GM23338 (cell line): ENCODE measurements at regions not wholly inside any gene's neighbourhood (a gene's known extent, or its start where the extent isn't known, plus 50 kb on each side); places are given as distances from the start of the nearest gene placed in this dataset.

Source experiments
- ATAC-seq: fragments of 200-7000 bp; cut with Tn5 transposase; 3 replicates; pipeline ENCODE4 v1.9.1; 2020
- DNase-seq: peaks from one replicate; pipeline ENCODE4 v3.0.0-alpha.2; 2015; ENCODE audit warnings: low spot score
- H2AFZ ChIP-seq: fragments of 200-600 bp; sonication (generic); 2 replicates; pipeline ENCODE4 v1.8.0; 2016; ENCODE audit warnings: antibody characterized with exemption, mild to moderate bottlenecking, moderate library complexity
- H3F3A ChIP-seq: fragments of 200-600 bp; sonication (generic); replicated peaks from 2 replicates; pipeline ENCODE4 v1.8.0; 2017; ENCODE audit warnings: antibody characterized with exemption, mixed run types, low read depth
- H3K27ac ChIP-seq: fragments of 200-600 bp; sonication (generic); 2 replicates; pipeline ENCODE4 v1.6.1; 2016; ENCODE audit warnings: low read depth
- H3K27me3 ChIP-seq: fragments of 200-600 bp; sonication (generic); 2 replicates; pipeline ENCODE4 v1.8.0; 2016; ENCODE audit warnings: mild to moderate bottlenecking, mixed run types, moderate library complexity; ENCODE audit not compliant: insufficient read depth
- H3K36me3 ChIP-seq: fragments of 200-600 bp; sonication (generic); 2 replicates; pipeline ENCODE4 v1.8.0; 2016; ENCODE audit warnings: mild to moderate bottlenecking; ENCODE audit not compliant: insufficient read depth
- H3K4me1 ChIP-seq: fragments of 200-600 bp; sonication (generic); 2 replicates; pipeline ENCODE4 v1.8.0; 2016; ENCODE audit warnings: mild to moderate bottlenecking, moderate library complexity; ENCODE audit not compliant: insufficient read depth
- H3K4me2 ChIP-seq: fragments of 200-600 bp; sonication (generic); 2 replicates; pipeline ENCODE4 v1.7.1; 2017; ENCODE audit warnings: mixed run types
- H3K4me3 ChIP-seq: fragments of 200-600 bp; sonication (generic); 2 replicates; pipeline ENCODE4 v1.6.1; 2016; ENCODE audit warnings: mixed run types
- H3K79me2 ChIP-seq: fragments of 200-600 bp; sonication (generic); replicated peaks from 2 replicates; pipeline ENCODE4 v1.8.0; 2017; ENCODE audit warnings: mild to moderate bottlenecking; ENCODE audit not compliant: insufficient read depth
- H3K9me2 ChIP-seq: fragments of 200-600 bp; sonication (generic); 2 replicates; pipeline ENCODE4 v1.8.0; 2017; ENCODE audit not compliant: insufficient read depth
- H4K20me1 ChIP-seq: fragments of 200-600 bp; sonication (generic); replicated peaks from 2 replicates; pipeline ENCODE4 v1.8.0; 2017; ENCODE audit warnings: mild to moderate bottlenecking; ENCODE audit not compliant: insufficient read depth
- H3K27ac Mint-ChIP-seq: 2 replicates; pipeline ENCODE4 v1.8.0; 2020; ENCODE audit warnings: inconsistent platforms, mild to moderate bottlenecking, moderate library complexity, mixed read lengths
- H3K27me3 Mint-ChIP-seq: 3 replicates; pipeline ENCODE4 v1.8.0; 2022; ENCODE audit warnings: low read depth, mild to moderate bottlenecking, moderate library complexity, mixed read lengths, inconsistent platforms; ENCODE audit not compliant: insufficient read depth, poor library complexity
- H3K36me3 Mint-ChIP-seq: 3 replicates; pipeline ENCODE4 v1.8.0; 2021; ENCODE audit warnings: low read depth, mild to moderate bottlenecking, inconsistent platforms, moderate library complexity, mixed read lengths
- H3K4me1 Mint-ChIP-seq: 3 replicates; pipeline ENCODE4 v1.8.0; 2020; ENCODE audit warnings: mild to moderate bottlenecking, inconsistent platforms, mixed read lengths
- H3K4me3 Mint-ChIP-seq: 3 replicates; pipeline ENCODE4 v1.8.0; 2021; ENCODE audit warnings: moderate library complexity, mild to moderate bottlenecking, inconsistent platforms, mixed read lengths
- H3K9me3 Mint-ChIP-seq: 3 replicates; pipeline ENCODE4 v1.8.0; 2020; ENCODE audit warnings: moderate library complexity, mild to moderate bottlenecking, inconsistent platforms, mixed read lengths
- EZH2 ChIP-seq: fragments of 200-600 bp; sonication (generic); IDR thresholded peaks from one replicate; pipeline ENCODE4 v1.8.0; 2017; ENCODE audit warnings: antibody characterized with exemption, mild to moderate bottlenecking, low read depth; ENCODE audit not compliant: unreplicated experiment
- TF ChIP-seq, protein P1 (sequence below): IDR thresholded peaks from one replicate; pipeline ENCODE4 v1.6.1; 2018; ENCODE audit warnings: antibody characterized with exemption; ENCODE audit not compliant: unreplicated experiment
- TF ChIP-seq, protein P2 (sequence below): IDR thresholded peaks from 2 replicates; pipeline ENCODE4 v1.6.1; 2016; ENCODE audit warnings: antibody characterized with exemption
- TF ChIP-seq, protein P3 (sequence below): fragments of 250-450 bp; sonication (Bioruptor Pico); IDR thresholded peaks from 2 replicates; pipeline ENCODE4 v1.5.0; 2020; ENCODE audit warnings: mild to moderate bottlenecking, moderate library complexity

DNA sequence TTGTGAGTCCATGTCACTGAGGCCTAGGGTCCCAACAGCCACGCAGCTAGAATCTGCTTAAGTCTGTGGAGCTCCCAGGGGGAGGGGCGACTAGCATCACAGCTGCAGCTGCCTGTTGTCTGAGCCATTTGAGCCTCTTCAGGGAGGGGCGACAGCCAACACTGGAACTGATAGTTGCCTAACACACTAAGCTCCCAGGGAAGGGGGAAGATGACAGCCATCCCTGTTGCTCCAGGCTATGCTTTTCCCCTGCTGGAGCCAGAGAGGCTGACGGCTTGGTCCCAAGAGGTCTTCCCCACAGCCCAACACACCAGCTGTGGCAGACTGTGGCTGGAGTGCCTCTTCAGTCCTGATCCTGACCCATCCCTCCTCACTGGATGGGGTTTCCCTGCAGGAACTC lies 817.5 kb downstream of the NXPH1 start:
- H3K4me3 Mint-ChIP-seq, result no peak overlapping the region
- H3K79me2 ChIP-seq, result no peaks in the 10 kb centered on the region
- no peaks in the 10 kb centered on the region for H4K20me1 ChIP-seq
- H3K36me3 ChIP-seq, result no peaks in the 10 kb centered on the region
- no peak overlapping the region for H3K4me3 ChIP-seq
- no peaks in the 10 kb centered on the region for H3F3A ChIP-seq
- no peaks in the 10 kb centered on the region for H3K4me1 Mint-ChIP-seq
- peak overlapping the region; percentile 75; the same call in 1 of the 2 replicates for H2AFZ ChIP-seq
- H3K4me1 ChIP-seq, result no peaks in the 10 kb centered on the region
- no peaks in the 10 kb centered on the region for H3K27me3 ChIP-seq
- ATAC-seq, result no peak
- TF ChIP-seq, protein P1, sequence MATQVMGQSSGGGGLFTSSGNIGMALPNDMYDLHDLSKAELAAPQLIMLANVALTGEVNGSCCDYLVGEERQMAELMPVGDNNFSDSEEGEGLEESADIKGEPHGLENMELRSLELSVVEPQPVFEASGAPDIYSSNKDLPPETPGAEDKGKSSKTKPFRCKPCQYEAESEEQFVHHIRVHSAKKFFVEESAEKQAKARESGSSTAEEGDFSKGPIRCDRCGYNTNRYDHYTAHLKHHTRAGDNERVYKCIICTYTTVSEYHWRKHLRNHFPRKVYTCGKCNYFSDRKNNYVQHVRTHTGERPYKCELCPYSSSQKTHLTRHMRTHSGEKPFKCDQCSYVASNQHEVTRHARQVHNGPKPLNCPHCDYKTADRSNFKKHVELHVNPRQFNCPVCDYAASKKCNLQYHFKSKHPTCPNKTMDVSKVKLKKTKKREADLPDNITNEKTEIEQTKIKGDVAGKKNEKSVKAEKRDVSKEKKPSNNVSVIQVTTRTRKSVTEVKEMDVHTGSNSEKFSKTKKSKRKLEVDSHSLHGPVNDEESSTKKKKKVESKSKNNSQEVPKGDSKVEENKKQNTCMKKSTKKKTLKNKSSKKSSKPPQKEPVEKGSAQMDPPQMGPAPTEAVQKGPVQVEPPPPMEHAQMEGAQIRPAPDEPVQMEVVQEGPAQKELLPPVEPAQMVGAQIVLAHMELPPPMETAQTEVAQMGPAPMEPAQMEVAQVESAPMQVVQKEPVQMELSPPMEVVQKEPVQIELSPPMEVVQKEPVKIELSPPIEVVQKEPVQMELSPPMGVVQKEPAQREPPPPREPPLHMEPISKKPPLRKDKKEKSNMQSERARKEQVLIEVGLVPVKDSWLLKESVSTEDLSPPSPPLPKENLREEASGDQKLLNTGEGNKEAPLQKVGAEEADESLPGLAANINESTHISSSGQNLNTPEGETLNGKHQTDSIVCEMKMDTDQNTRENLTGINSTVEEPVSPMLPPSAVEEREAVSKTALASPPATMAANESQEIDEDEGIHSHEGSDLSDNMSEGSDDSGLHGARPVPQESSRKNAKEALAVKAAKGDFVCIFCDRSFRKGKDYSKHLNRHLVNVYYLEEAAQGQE, result no peak
- TF ChIP-seq, protein P2, sequence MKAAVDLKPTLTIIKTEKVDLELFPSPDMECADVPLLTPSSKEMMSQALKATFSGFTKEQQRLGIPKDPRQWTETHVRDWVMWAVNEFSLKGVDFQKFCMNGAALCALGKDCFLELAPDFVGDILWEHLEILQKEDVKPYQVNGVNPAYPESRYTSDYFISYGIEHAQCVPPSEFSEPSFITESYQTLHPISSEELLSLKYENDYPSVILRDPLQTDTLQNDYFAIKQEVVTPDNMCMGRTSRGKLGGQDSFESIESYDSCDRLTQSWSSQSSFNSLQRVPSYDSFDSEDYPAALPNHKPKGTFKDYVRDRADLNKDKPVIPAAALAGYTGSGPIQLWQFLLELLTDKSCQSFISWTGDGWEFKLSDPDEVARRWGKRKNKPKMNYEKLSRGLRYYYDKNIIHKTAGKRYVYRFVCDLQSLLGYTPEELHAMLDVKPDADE, result no peak
- no peak for TF ChIP-seq EZH2
- TF ChIP-seq, protein P3, sequence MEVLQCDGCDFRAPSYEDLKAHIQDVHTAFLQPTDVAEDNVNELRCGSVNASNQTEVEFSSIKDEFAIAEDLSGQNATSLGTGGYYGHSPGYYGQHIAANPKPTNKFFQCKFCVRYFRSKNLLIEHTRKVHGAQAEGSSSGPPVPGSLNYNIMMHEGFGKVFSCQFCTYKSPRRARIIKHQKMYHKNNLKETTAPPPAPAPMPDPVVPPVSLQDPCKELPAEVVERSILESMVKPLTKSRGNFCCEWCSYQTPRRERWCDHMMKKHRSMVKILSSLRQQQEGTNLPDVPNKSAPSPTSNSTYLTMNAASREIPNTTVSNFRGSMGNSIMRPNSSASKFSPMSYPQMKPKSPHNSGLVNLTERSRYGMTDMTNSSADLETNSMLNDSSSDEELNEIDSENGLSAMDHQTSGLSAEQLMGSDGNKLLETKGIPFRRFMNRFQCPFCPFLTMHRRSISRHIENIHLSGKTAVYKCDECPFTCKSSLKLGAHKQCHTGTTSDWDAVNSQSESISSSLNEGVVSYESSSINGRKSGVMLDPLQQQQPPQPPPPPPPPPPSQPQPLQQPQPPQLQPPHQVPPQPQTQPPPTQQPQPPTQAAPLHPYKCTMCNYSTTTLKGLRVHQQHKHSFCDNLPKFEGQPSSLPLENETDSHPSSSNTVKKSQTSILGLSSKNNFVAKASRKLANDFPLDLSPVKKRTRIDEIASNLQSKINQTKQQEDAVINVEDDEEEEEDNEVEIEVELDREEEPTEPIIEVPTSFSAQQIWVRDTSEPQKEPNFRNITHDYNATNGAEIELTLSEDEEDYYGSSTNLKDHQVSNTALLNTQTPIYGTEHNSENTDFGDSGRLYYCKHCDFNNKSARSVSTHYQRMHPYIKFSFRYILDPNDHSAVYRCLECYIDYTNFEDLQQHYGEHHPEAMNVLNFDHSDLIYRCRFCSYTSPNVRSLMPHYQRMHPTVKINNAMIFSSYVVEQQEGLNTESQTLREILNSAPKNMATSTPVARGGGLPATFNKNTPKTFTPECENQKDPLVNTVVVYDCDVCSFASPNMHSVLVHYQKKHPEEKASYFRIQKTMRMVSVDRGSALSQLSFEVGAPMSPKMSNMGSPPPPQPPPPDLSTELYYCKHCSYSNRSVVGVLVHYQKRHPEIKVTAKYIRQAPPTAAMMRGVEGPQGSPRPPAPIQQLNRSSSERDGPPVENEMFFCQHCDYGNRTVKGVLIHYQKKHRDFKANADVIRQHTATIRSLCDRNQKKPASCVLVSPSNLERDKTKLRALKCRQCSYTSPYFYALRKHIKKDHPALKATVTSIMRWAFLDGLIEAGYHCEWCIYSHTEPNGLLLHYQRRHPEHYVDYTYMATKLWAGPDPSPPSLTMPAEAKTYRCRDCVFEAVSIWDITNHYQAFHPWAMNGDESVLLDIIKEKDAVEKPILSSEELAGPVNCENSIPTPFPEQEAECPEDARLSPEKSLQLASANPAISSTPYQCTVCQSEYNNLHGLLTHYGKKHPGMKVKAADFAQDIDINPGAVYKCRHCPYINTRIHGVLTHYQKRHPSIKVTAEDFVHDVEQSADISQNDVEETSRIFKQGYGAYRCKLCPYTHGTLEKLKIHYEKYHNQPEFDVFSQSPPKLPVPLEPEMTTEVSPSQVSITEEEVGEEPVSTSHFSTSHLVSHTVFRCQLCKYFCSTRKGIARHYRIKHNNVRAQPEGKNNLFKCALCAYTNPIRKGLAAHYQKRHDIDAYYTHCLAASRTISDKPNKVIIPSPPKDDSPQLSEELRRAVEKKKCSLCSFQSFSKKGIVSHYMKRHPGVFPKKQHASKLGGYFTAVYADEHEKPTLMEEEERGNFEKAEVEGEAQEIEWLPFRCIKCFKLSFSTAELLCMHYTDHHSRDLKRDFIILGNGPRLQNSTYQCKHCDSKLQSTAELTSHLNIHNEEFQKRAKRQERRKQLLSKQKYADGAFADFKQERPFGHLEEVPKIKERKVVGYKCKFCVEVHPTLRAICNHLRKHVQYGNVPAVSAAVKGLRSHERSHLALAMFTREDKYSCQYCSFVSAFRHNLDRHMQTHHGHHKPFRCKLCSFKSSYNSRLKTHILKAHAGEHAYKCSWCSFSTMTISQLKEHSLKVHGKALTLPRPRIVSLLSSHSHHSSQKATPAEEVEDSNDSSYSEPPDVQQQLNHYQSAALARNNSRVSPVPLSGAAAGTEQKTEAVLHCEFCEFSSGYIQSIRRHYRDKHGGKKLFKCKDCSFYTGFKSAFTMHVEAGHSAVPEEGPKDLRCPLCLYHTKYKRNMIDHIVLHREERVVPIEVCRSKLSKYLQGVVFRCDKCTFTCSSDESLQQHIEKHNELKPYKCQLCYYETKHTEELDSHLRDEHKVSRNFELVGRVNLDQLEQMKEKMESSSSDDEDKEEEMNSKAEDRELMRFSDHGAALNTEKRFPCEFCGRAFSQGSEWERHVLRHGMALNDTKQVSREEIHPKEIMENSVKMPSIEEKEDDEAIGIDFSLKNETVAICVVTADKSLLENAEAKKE (CRISPR knock-in tag), result no peak
- H3K36me3 Mint-ChIP-seq, result no peaks in the 10 kb centered on the region
- peaks cover 4% of the 10 kb centered on the region for H3K27me3 Mint-ChIP-seq
- peak; percentile 24 for DNase-seq
- 0 out of 2 replicates have a peak, but pooled peaks cover 4% of the 10 kb centered on the region for H3K9me2 ChIP-seq
- no peak overlapping the region for H3K27ac Mint-ChIP-seq
- 0 out of 3 replicates have a peak, but pooled peaks cover 3% of the 10 kb centered on the region for H3K9me3 Mint-ChIP-seq
- H3K4me2 ChIP-seq, result no peak overlapping the region
- H3K27ac ChIP-seq, result no peak overlapping the region
